ENCODE measurements at regions not wholly inside any gene's neighbourhood (a gene's known extent, or its start where the extent isn't known, plus 50 kb on each side); places are given as distances from the start of the nearest gene placed in this dataset.

DNA sequence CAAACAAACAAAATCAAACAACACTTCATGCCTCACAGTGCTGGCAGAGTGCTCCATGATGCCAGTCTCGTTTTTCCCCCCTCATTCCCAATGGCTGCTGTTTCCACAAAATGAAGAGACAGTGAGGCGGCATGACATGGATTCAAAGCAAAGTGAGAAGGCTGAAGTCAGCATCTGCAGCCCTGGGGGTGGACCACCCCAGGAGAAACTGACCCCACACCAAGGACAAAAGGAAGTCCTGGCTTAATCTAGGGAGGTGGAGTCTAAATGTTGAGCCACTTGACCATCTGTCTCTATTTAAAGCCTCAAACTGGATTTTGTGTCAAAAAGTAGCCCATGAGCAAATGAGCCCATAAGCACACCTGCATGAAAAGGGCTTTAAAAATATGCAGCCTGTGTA lies 151.2 kb upstream of the RORA start:
- TF ChIP-seq, protein P1, sequence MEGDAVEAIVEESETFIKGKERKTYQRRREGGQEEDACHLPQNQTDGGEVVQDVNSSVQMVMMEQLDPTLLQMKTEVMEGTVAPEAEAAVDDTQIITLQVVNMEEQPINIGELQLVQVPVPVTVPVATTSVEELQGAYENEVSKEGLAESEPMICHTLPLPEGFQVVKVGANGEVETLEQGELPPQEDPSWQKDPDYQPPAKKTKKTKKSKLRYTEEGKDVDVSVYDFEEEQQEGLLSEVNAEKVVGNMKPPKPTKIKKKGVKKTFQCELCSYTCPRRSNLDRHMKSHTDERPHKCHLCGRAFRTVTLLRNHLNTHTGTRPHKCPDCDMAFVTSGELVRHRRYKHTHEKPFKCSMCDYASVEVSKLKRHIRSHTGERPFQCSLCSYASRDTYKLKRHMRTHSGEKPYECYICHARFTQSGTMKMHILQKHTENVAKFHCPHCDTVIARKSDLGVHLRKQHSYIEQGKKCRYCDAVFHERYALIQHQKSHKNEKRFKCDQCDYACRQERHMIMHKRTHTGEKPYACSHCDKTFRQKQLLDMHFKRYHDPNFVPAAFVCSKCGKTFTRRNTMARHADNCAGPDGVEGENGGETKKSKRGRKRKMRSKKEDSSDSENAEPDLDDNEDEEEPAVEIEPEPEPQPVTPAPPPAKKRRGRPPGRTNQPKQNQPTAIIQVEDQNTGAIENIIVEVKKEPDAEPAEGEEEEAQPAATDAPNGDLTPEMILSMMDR (IDR thresholded peaks at IDR 0.05), result no peak
- no peak for TF ChIP-seq POLR2A (IDR thresholded peaks at IDR 0.05)

Data from uterus (tissue), 2 donors.